Right renal cortex interstitium (tissue), 3 donors: ENCODE measurements at regions not wholly inside any gene's neighbourhood (a gene's known extent, or its start where the extent isn't known, plus 50 kb on each side); places are given as distances from the start of the nearest gene placed in this dataset.
"Not testable (repeated sequence)": the region's sequence is repeated elsewhere in the genome, so short reads cannot be mapped to it uniquely, and the experiment has no call there.

ENCODE experiments used
- DNase-seq, 3 donors: peaks; one replicate each; pipeline ENCODE4 v3.0.0-alpha.2; 2013; ENCODE audit warnings: low read depth in 3 of 3, low spot score in 2 of 3

GRCh38 chr14:71415404-71415690 lies 508.1 kb downstream of the PCNX1 start:
- DNase-seq = no peak

- no peak for DNase-seq
Observed at GRCh38 chr14:71416392-71416791, 509.1 kb downstream of the PCNX1 start.

GRCh38 chr14:71418532-71419245 lies 511.4 kb downstream of the PCNX1 start:
- no peak for DNase-seq

- no peak for DNase-seq
Observed at GRCh38 chr14:71423481-71423880, 508.7 kb upstream of the RGS6 start.

GRCh38 chr14:71424941-71425340 lies 507.3 kb upstream of the RGS6 start:
- no peak for DNase-seq

GRCh38 chr14:71426001-71426400 lies 506.2 kb upstream of the RGS6 start:
- DNase-seq = no peak

GRCh38 chr14:71429902-71430301 lies 502.3 kb upstream of the RGS6 start:
- DNase-seq = no peak

- no peak for DNase-seq
Observed at GRCh38 chr14:71430321-71430677, 501.9 kb upstream of the RGS6 start.

- DNase-seq = no peak
Observed at GRCh38 chr14:71430678-71431376, 501.4 kb upstream of the RGS6 start.

- DNase-seq = no peak
Observed at GRCh38 chr14:71432334-71433110, 499.7 kb upstream of the RGS6 start.

- DNase-seq = no peak
Observed at GRCh38 chr14:71433303-71433702, 498.9 kb upstream of the RGS6 start.

- not testable (repeated sequence) for DNase-seq
Observed at GRCh38 chr14:71435641-71436040, 496.6 kb upstream of the RGS6 start.

- no peak for DNase-seq
Observed at GRCh38 chr14:71437870-71438269, 494.4 kb upstream of the RGS6 start.

- DNase-seq = no peak
Observed at GRCh38 chr14:71438684-71439083, 493.5 kb upstream of the RGS6 start.

GRCh38 chr14:71441126-71441525 lies 491.1 kb upstream of the RGS6 start:
- no peak for DNase-seq

- no peak for DNase-seq
Observed at GRCh38 chr14:71444030-71444822, 488.0 kb upstream of the RGS6 start.

- DNase-seq = no peak
Observed at GRCh38 chr14:71448431-71449315, 483.6 kb upstream of the RGS6 start.

GRCh38 chr14:71449316-71450055 lies 482.7 kb upstream of the RGS6 start:
- DNase-seq = no peak

- no peak for DNase-seq
Observed at GRCh38 chr14:71451501-71451900, 480.7 kb upstream of the RGS6 start.
